Endothelial cell of umbilical vein (primary cell): ENCODE measurements at regions not wholly inside any gene's neighbourhood (a gene's known extent, or its start where the extent isn't known, plus 50 kb on each side); places are given as distances from the start of the nearest gene placed in this dataset.

Experiments used
- BruUV-seq: library from RNA; stranded (reverse); fragments of 400-500 nt; replicated peaks from 2 replicates; lab custom pipeline; 2021; lab: Mats Ljungman, UMichigan
- CTCF ChIA-PET: fragments of 300-600, 350-600 bp; sonication (Branson Sonifier 250); formaldehyde crosslinking; loops from one replicate; lab custom pipeline; 2021; ENCODE audit warnings: antibody characterized with exemption, inconsistent platforms; lab: Charles Lee
- POLR2A ChIA-PET: fragments of 300-600, 350-600 bp; sonication (Branson Sonifier 250); formaldehyde crosslinking; loops from one replicate; lab custom pipeline; 2021; ENCODE audit warnings: antibody characterized with exemption, inconsistent platforms; lab: Charles Lee
- DNase-seq: peaks from one replicate; pipeline ENCODE4 v3.0.0-alpha.2; 2011; ENCODE audit warnings: low read depth, low spot score
- FAIRE-seq: peaks from 2 replicates; lab custom pipeline; 2011; peaks lifted over from hg19 to GRCh38; lab: Jason Lieb, UNC
- H2AFZ ChIP-seq: 2 replicates; pipeline ENCODE4 v1.6.0; 2012; ENCODE audit warnings: low read depth, low read length, control low read depth, inconsistent platforms
- H3K27ac ChIP-seq: 2 replicates; pipeline ENCODE4 v1.5.1; 2011; ENCODE audit warnings: low read depth, mild to moderate bottlenecking, control low read depth, low read length, moderate library complexity; ENCODE audit not compliant: insufficient read depth
- H3K27me3 ChIP-seq, 2 experiments: 2 replicates each; pipeline versions ENCODE4 v1.6.0 to v1.6.1; 2011; ENCODE audit warnings: low read length in 2 of 2, mixed read lengths in 1 of 2; ENCODE audit not compliant: control insufficient read depth in 2 of 2, insufficient read depth in 2 of 2
- H3K36me3 ChIP-seq, 2 experiments: 2 replicates in 1 of 2; 3 replicates in 1 of 2; pipeline ENCODE4 v1.5.1; 2011; ENCODE audit warnings: low read length in 2 of 2, mild to moderate bottlenecking in 1 of 2, moderate library complexity in 1 of 2; ENCODE audit not compliant: control insufficient read depth in 2 of 2, insufficient read depth in 2 of 2; ENCODE audit errors: extremely low read depth in 1 of 2
- H3K4me1 ChIP-seq: 3 replicates; pipeline ENCODE4 v1.5.1; 2011; ENCODE audit warnings: mild to moderate bottlenecking, low read length; ENCODE audit not compliant: control insufficient read depth, insufficient read depth; ENCODE audit errors: extremely low read depth
- H3K4me2 ChIP-seq: 2 replicates; pipeline ENCODE4 v1.6.1; 2011; ENCODE audit warnings: low read length, control low read depth, mixed read lengths; ENCODE audit not compliant: insufficient read depth
- H3K4me3 ChIP-seq, 3 experiments: fragments of 200-600 bp in 1 of 3; sonication (generic), shearing (Covaris generic) in 1 of 3; replicated peaks in 1 of 3; 2 replicates each; pipeline ENCODE4 v1.5.1; 2011 to 2016; ENCODE audit warnings: control low read depth in 3 of 3, low read length in 3 of 3, mild to moderate bottlenecking in 2 of 3, inconsistent platforms in 1 of 3, low read depth in 1 of 3, moderate library complexity in 1 of 3; ENCODE audit not compliant: insufficient read depth in 1 of 3
- H3K79me2 ChIP-seq: 2 replicates; pipeline ENCODE4 v1.6.0; 2012; ENCODE audit warnings: low read length, inconsistent platforms; ENCODE audit not compliant: control insufficient read depth, insufficient read depth
- H3K9ac ChIP-seq: replicated peaks from 2 replicates; pipeline ENCODE3; 2011; ENCODE audit warnings: low read length, control low read depth; ENCODE audit not compliant: insufficient read depth; ENCODE audit errors: extremely low read depth
- H3K9me1 ChIP-seq: replicated peaks from 3 replicates; pipeline ENCODE4 v1.6.0; 2011; ENCODE audit warnings: mild to moderate bottlenecking, low read length; ENCODE audit not compliant: control insufficient read depth, insufficient read depth; ENCODE audit errors: extremely low read depth
- H3K9me3 ChIP-seq: replicated peaks from 2 replicates; pipeline ENCODE4 v1.5.1; 2012; ENCODE audit warnings: low read length, inconsistent platforms; ENCODE audit not compliant: control insufficient read depth, insufficient read depth
- H4K20me1 ChIP-seq: replicated peaks from 2 replicates; pipeline ENCODE3; 2011; ENCODE audit warnings: mild to moderate bottlenecking, low read length; ENCODE audit not compliant: control insufficient read depth, insufficient read depth; ENCODE audit errors: extremely low read depth
- EZH2 ChIP-seq: IDR thresholded peaks from 2 replicates; pipeline ENCODE4 v1.6.1; 2012; ENCODE audit warnings: borderline replicate concordance, low read depth, mild to moderate bottlenecking, moderate library complexity, low read length, inconsistent platforms; ENCODE audit not compliant: severe bottlenecking
- FOS ChIP-seq: IDR thresholded peaks from 2 replicates; pipeline ENCODE4 v1.6.1; 2011; ENCODE audit warnings: mild to moderate bottlenecking, low read length, moderate library complexity, borderline replicate concordance; ENCODE audit not compliant: insufficient read depth
- GATA2 ChIP-seq: IDR thresholded peaks from 2 replicates; pipeline ENCODE4 v1.7.0; 2011; ENCODE audit warnings: low read depth, mild to moderate bottlenecking, moderate library complexity, mixed read lengths, low read length; ENCODE audit not compliant: insufficient read length, insufficient read depth
- JUN ChIP-seq: IDR thresholded peaks from 2 replicates; pipeline ENCODE4 v1.6.1; 2011; ENCODE audit warnings: borderline replicate concordance, low read depth; ENCODE audit not compliant: insufficient read length, insufficient read depth
- MYC ChIP-seq: IDR thresholded peaks from one replicate; pipeline ENCODE4 v1.6.1; 2011; ENCODE audit warnings: mild to moderate bottlenecking, low read depth, low read length
- POLR2A ChIP-seq: IDR thresholded peaks from 2 replicates; pipeline ENCODE4 v1.6.1; 2012; ENCODE audit warnings: low read depth, mild to moderate bottlenecking, control low read depth, low read length
- POLR2AphosphoS5 ChIP-seq: IDR thresholded peaks from 2 replicates; pipeline ENCODE4 v1.6.1; 2012; ENCODE audit warnings: low read depth, mild to moderate bottlenecking, control low read depth, low read length, moderate library complexity; ENCODE audit not compliant: insufficient read depth
- dilution Hi-C: fragments of 300-500 bp; cut with MboI; formaldehyde crosslinking; loops from one replicate; pipeline ENCODE4 v1.15.0; 2019; ENCODE audit warnings: low sequenced_read_pairs; ENCODE audit not compliant: extremely low pct_ligation_motif_present
- intact Hi-C: fragments of 100-400 bp; cut with micrococcal nuclease; formaldehyde crosslinking; loops from one replicate; pipeline ENCODE4 v1.10.0; 2022
- TF ChIP-seq, protein P1 (sequence below), 2 donors: IDR thresholded peaks; 1 replicate in 1 of 2; 2 replicates in 1 of 2; pipeline ENCODE4 v1.5.1; 2011; ENCODE audit warnings: low read length in 2 of 2, mild to moderate bottlenecking in 2 of 2, moderate library complexity in 2 of 2, control low read depth in 1 of 2, inconsistent platforms in 1 of 2, low read depth in 1 of 2; ENCODE audit not compliant: insufficient read depth in 1 of 2; ENCODE audit errors: extremely low read depth in 1 of 2
- TF ChIP-seq, protein P2 (sequence below): IDR thresholded peaks from 2 replicates; pipeline ENCODE4 v1.6.1; 2011; ENCODE audit not compliant: insufficient read depth, insufficient read length

DNA sequence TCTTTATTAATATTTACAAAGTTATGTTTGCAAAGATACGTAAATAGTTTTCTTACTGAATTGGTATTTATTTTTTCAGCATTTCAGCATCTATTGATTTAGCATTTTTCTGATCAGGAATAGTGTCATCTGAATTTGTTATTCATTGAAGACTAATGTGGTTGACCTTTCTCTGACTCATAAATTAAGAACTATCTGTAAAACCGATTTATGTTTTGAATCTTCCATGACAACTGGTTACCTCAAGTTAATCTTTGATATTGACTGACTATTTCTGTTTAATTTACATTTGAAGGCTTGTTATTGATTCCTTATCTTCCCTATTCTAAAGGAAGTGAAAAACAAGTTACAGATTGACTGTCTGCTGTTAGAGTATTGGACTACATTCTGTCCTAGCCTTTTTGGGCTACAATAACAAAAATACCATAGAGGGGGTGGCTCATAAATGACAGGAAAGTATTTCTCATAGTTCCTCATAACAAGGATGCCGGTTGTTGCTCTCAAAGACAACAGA is 1131.4 kb downstream of the PLA2G4A start:
- H3K9me3 ChIP-seq, result no peaks in the 10 kb centered on the region
- H3K79me2 ChIP-seq, result no peaks in the 10 kb centered on the region
- no TSS peak for BruUV-seq
- ChIA-PET POLR2A (no interaction called here), CTCF (no interaction called here)
- no peaks in the 10 kb centered on the region for H3K36me3 ChIP-seq
- H3K9ac ChIP-seq, result no peak overlapping the region
- TF ChIP-seq POLR2AphosphoS5 (no peak), EZH2 (no peak), MYC (no peak), FOS (no peak), GATA2 (no peak), POLR2A (no peak), JUN (no peak)
- TF ChIP-seq, protein P1, sequence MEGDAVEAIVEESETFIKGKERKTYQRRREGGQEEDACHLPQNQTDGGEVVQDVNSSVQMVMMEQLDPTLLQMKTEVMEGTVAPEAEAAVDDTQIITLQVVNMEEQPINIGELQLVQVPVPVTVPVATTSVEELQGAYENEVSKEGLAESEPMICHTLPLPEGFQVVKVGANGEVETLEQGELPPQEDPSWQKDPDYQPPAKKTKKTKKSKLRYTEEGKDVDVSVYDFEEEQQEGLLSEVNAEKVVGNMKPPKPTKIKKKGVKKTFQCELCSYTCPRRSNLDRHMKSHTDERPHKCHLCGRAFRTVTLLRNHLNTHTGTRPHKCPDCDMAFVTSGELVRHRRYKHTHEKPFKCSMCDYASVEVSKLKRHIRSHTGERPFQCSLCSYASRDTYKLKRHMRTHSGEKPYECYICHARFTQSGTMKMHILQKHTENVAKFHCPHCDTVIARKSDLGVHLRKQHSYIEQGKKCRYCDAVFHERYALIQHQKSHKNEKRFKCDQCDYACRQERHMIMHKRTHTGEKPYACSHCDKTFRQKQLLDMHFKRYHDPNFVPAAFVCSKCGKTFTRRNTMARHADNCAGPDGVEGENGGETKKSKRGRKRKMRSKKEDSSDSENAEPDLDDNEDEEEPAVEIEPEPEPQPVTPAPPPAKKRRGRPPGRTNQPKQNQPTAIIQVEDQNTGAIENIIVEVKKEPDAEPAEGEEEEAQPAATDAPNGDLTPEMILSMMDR (IDR thresholded peaks at IDR 0.05; ENCODE audit: extremely low read depth in 1 of 2, insufficient read depth in 1 of 2, low read depth in 1 of 2, low read length in 2 of 2), result no peak
- TF ChIP-seq, protein P2, sequence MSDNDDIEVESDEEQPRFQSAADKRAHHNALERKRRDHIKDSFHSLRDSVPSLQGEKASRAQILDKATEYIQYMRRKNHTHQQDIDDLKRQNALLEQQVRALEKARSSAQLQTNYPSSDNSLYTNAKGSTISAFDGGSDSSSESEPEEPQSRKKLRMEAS, result no peak
- dilution Hi-C loops (no loop called here), intact Hi-C loops (no loop called here)
- DNase-seq (no peak), FAIRE-seq (no peak)
- no peak overlapping the region for H3K4me2 ChIP-seq
- H3K4me1 ChIP-seq, result peaks cover 2% of the 10 kb centered on the region
- no peak overlapping the region for H3K4me3 ChIP-seq
- H2AFZ ChIP-seq, result no peak overlapping the region
- no peak overlapping the region for H3K27ac ChIP-seq
- no peaks in the 10 kb centered on the region for H4K20me1 ChIP-seq
- no peaks in the 10 kb centered on the region for H3K27me3 ChIP-seq
- H3K9me1 ChIP-seq, result peaks cover 3% of the 10 kb centered on the region
